ENCODE measurements at regions not wholly inside any gene's neighbourhood (a gene's known extent, or its start where the extent isn't known, plus 50 kb on each side); places are given as distances from the start of the nearest gene placed in this dataset.
"Not testable (repeated sequence)": the region's sequence is repeated elsewhere in the genome, so short reads cannot be mapped to it uniquely, and the experiment has no call there.

- Histone ChIP-seq H3K27ac (ENCODE audit: low read depth, low read length) (no peak overlapping the region), H3K9ac (ENCODE audit: low read length) (no peak overlapping the region), H3K56ac (ENCODE audit: low read length) (no peak overlapping the region), H2BK15ac (replicated peaks; ENCODE audit: low read depth) (no peak overlapping the region), H4K5ac (ENCODE audit: low read length) (no peak overlapping the region), H3K4me3 (ENCODE audit: low read length) (no peak overlapping the region), H2AK5ac (ENCODE audit: low read length) (no peak overlapping the region), H3K4ac (ENCODE audit: low read depth, low read length) (no peak overlapping the region), H3K23ac (ENCODE audit: low read length) (no peak overlapping the region), H3K18ac (ENCODE audit: low read length) (no peak overlapping the region), H3K79me1 (ENCODE audit: low read length) (no peaks in the 10 kb centered on the region), H2BK120ac (ENCODE audit: low read depth, low read length) (no peak overlapping the region), H4K8ac (ENCODE audit: low read depth, low read length) (no peak overlapping the region), H3K79me2 (ENCODE audit: control insufficient read depth, insufficient read depth, low read length) (no peaks in the 10 kb centered on the region), H3K4me2 (ENCODE audit: low read length) (no peak overlapping the region), H3K36me3 (ENCODE audit: control insufficient read depth, insufficient read depth, low read length) (no peaks in the 10 kb centered on the region), H2BK5ac (ENCODE audit: low read length) (no peak overlapping the region), H3K4me1 (ENCODE audit: control insufficient read depth, low read depth, low read length) (no peaks in the 10 kb centered on the region), H3K27me3 (ENCODE audit: insufficient read depth, low read length, poor library complexity) (no peaks in the 10 kb centered on the region)
- WGBS (ENCODE audit: extremely low coverage, insufficient coverage, low lambda C conversion rate): no CpG with 5 or more reads among the region's 4 CpGs
- no peak for DNase-seq
Measured at GRCh38 chr2:64812285-64812684, 158.6 kb upstream of the SERTAD2 start.

GRCh38 chr2:64814007-64814406 is 160.3 kb upstream of the SERTAD2 start:
- WGBS (ENCODE audit: extremely low coverage, insufficient coverage, low lambda C conversion rate): no CpG with 5 or more reads among the region's 5 CpGs
- no peaks in the 10 kb centered on the region for H3K79me1 ChIP-seq (ENCODE audit: low read length)
- H3K36me3 ChIP-seq (ENCODE audit: control insufficient read depth, insufficient read depth, low read length): no peaks in the 10 kb centered on the region
- no peak overlapping the region for H2BK120ac ChIP-seq (ENCODE audit: low read depth, low read length)
- H3K4me1 ChIP-seq (ENCODE audit: control insufficient read depth, low read depth, low read length): no peaks in the 10 kb centered on the region
- no peak overlapping the region for H3K18ac ChIP-seq (ENCODE audit: low read length)
- DNase-seq: no peak
- H2BK5ac ChIP-seq (ENCODE audit: low read length): no peak overlapping the region
- H4K5ac ChIP-seq (ENCODE audit: low read length): no peak overlapping the region
- H3K79me2 ChIP-seq (ENCODE audit: control insufficient read depth, insufficient read depth, low read length): no peaks in the 10 kb centered on the region
- H3K4ac ChIP-seq (ENCODE audit: low read depth, low read length): no peak overlapping the region
- no peaks in the 10 kb centered on the region for H3K27me3 ChIP-seq (ENCODE audit: insufficient read depth, low read length, poor library complexity)
- no peak overlapping the region for H3K4me3 ChIP-seq (ENCODE audit: low read length)
- H2BK15ac ChIP-seq (replicated peaks; ENCODE audit: low read depth): no peak overlapping the region
- H4K8ac ChIP-seq (ENCODE audit: low read depth, low read length): no peak overlapping the region
- no peak overlapping the region for H3K27ac ChIP-seq (ENCODE audit: low read depth, low read length)
- H3K23ac ChIP-seq (ENCODE audit: low read length): no peak overlapping the region
- no peak overlapping the region for H3K9ac ChIP-seq (ENCODE audit: low read length)
- H3K4me2 ChIP-seq (ENCODE audit: low read length): no peak overlapping the region
- H2AK5ac ChIP-seq (ENCODE audit: low read length): no peak overlapping the region
- H3K56ac ChIP-seq (ENCODE audit: low read length): no peak overlapping the region

DNA sequence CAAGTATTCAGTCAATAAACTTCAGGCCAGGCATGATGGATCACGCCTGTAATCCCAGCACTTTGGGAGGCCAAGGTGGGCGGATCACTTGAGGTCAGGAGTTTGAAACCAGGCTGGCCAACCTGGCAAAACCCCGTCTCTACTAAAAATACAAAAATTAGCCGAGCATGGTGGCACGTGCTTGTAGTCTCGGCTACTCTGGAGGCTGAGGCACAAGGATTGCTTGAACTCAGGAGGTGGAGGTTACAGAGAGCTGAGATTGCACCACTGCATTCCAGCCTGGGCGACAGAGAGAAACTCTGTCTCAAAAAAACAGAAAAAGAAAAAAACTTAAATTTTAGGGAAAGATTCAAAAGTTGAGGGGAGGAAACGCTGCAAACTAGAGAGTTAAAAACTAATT is 162.8 kb upstream of the SERTAD2 start:
- H2BK5ac ChIP-seq (ENCODE audit: low read length); H3K36me3 ChIP-seq (ENCODE audit: control insufficient read depth, insufficient read depth, low read length): not testable (repeated sequence)
- no CpG with 5 or more reads among the region's 8 CpGs for WGBS (ENCODE audit: extremely low coverage, insufficient coverage, low lambda C conversion rate)

DNA sequence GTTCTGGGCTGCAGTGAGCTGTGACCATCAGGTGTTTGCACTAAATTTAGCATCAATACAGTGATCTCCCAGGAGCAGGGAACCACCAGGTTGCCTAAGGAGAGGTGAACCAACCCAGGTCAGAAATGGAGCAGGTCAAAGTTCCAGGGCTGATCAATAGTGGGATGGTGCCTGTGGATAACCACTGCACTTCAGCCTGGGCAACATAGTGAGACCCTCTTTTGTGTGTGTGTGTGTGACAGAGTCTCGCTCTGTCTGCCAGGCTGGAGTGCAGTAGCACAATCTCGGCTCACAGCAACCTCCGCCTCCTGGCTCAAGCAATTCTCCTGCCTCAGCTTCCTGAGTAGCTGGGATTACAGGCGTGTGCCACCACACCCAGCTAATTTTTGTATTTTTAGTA is 163.7 kb upstream of the SERTAD2 start:
- no peak overlapping the region for H3K56ac ChIP-seq (ENCODE audit: low read length)
- no peak overlapping the region for H2BK15ac ChIP-seq (replicated peaks; ENCODE audit: low read depth)
- H2AK5ac ChIP-seq (ENCODE audit: low read length): no peak overlapping the region
- H3K79me1 ChIP-seq (ENCODE audit: low read length): no peaks in the 10 kb centered on the region
- no peak overlapping the region for H4K8ac ChIP-seq (ENCODE audit: low read depth, low read length)
- no peak overlapping the region for H3K4me2 ChIP-seq (ENCODE audit: low read length)
- H2BK120ac ChIP-seq (ENCODE audit: low read depth, low read length): no peak overlapping the region
- no peaks in the 10 kb centered on the region for H3K36me3 ChIP-seq (ENCODE audit: control insufficient read depth, insufficient read depth, low read length)
- no peak overlapping the region for H3K4ac ChIP-seq (ENCODE audit: low read depth, low read length)
- no peak for DNase-seq
- no peak overlapping the region for H4K5ac ChIP-seq (ENCODE audit: low read length)
- H3K18ac ChIP-seq (ENCODE audit: low read length): no peak overlapping the region
- no peak overlapping the region for H3K27ac ChIP-seq (ENCODE audit: low read depth, low read length)
- no peaks in the 10 kb centered on the region for H3K27me3 ChIP-seq (ENCODE audit: insufficient read depth, low read length, poor library complexity)
- no peak overlapping the region for H3K9ac ChIP-seq (ENCODE audit: low read length)
- no peak overlapping the region for H2BK5ac ChIP-seq (ENCODE audit: low read length)
- no CpG with 5 or more reads among the region's 4 CpGs for WGBS (ENCODE audit: extremely low coverage, insufficient coverage, low lambda C conversion rate)
- no peaks in the 10 kb centered on the region for H3K4me1 ChIP-seq (ENCODE audit: control insufficient read depth, low read depth, low read length)
- no peak overlapping the region for H3K4me3 ChIP-seq (ENCODE audit: low read length)
- no peak overlapping the region for H3K23ac ChIP-seq (ENCODE audit: low read length)
- H3K79me2 ChIP-seq (ENCODE audit: control insufficient read depth, insufficient read depth, low read length): no peaks in the 10 kb centered on the region

More for the DNA sequence above, 162.8 kb upstream of the SERTAD2 start:
- not testable (repeated sequence) for H3K9ac ChIP-seq (ENCODE audit: low read length); H3K56ac ChIP-seq (ENCODE audit: low read length); H3K18ac ChIP-seq (ENCODE audit: low read length); H4K8ac ChIP-seq (ENCODE audit: low read depth, low read length); H3K4me3 ChIP-seq (ENCODE audit: low read length); H3K79me1 ChIP-seq (ENCODE audit: low read length); H2BK15ac ChIP-seq (replicated peaks; ENCODE audit: low read depth); DNase-seq; H2BK120ac ChIP-seq (ENCODE audit: low read depth, low read length); H2AK5ac ChIP-seq (ENCODE audit: low read length); H3K27me3 ChIP-seq (ENCODE audit: insufficient read depth, low read length, poor library complexity); H3K4ac ChIP-seq (ENCODE audit: low read depth, low read length); H3K79me2 ChIP-seq (ENCODE audit: control insufficient read depth, insufficient read depth, low read length); H3K4me2 ChIP-seq (ENCODE audit: low read length); H3K4me1 ChIP-seq (ENCODE audit: control insufficient read depth, low read depth, low read length); H4K5ac ChIP-seq (ENCODE audit: low read length); H3K27ac ChIP-seq (ENCODE audit: low read depth, low read length); H3K23ac ChIP-seq (ENCODE audit: low read length)

DNA sequence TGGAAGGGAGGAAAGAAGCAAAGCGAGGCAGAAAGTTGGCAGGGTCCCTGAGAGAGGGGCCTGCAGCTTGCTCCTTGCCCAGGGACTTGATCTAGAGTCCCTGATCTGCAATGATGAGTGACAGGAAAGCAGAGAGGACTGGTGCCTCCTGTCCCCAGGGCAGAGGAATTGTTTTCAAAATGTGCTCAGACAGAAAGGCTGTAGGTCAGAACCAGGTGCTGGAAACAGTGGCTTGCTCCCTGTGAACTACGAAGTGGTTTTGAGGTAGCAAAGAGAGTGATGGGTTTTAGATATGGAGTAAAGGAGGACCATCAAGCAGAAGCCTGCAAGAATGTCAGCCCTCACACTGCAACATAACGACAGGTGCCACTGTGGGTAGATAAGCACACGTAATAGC is 164.9 kb upstream of the SERTAD2 start:
- no peak overlapping the region for H3K27ac ChIP-seq (ENCODE audit: low read depth, low read length)
- DNase-seq: no peak
- no peak overlapping the region for H2BK15ac ChIP-seq (replicated peaks; ENCODE audit: low read depth)
- no peaks in the 10 kb centered on the region for H3K79me2 ChIP-seq (ENCODE audit: control insufficient read depth, insufficient read depth, low read length)
- WGBS (ENCODE audit: extremely low coverage, insufficient coverage, low lambda C conversion rate): no CpG with 5 or more reads among the region's 4 CpGs
- no peak overlapping the region for H3K4me2 ChIP-seq (ENCODE audit: low read length)
- H3K4me3 ChIP-seq (ENCODE audit: low read length): no peak overlapping the region
- H4K5ac ChIP-seq (ENCODE audit: low read length): no peak overlapping the region
- H3K4me1 ChIP-seq (ENCODE audit: control insufficient read depth, low read depth, low read length): no peaks in the 10 kb centered on the region
- H3K56ac ChIP-seq (ENCODE audit: low read length): no peak overlapping the region
- H3K18ac ChIP-seq (ENCODE audit: low read length): no peak overlapping the region
- H3K36me3 ChIP-seq (ENCODE audit: control insufficient read depth, insufficient read depth, low read length): no peaks in the 10 kb centered on the region
- no peak overlapping the region for H3K9ac ChIP-seq (ENCODE audit: low read length)
- no peaks in the 10 kb centered on the region for H3K27me3 ChIP-seq (ENCODE audit: insufficient read depth, low read length, poor library complexity)
- H3K79me1 ChIP-seq (ENCODE audit: low read length): no peaks in the 10 kb centered on the region
- no peak overlapping the region for H2BK5ac ChIP-seq (ENCODE audit: low read length)
- no peak overlapping the region for H2BK120ac ChIP-seq (ENCODE audit: low read depth, low read length)
- no peak overlapping the region for H2AK5ac ChIP-seq (ENCODE audit: low read length)
- no peak overlapping the region for H4K8ac ChIP-seq (ENCODE audit: low read depth, low read length)
- no peak overlapping the region for H3K4ac ChIP-seq (ENCODE audit: low read depth, low read length)
- H3K23ac ChIP-seq (ENCODE audit: low read length): no peak overlapping the region

DNA sequence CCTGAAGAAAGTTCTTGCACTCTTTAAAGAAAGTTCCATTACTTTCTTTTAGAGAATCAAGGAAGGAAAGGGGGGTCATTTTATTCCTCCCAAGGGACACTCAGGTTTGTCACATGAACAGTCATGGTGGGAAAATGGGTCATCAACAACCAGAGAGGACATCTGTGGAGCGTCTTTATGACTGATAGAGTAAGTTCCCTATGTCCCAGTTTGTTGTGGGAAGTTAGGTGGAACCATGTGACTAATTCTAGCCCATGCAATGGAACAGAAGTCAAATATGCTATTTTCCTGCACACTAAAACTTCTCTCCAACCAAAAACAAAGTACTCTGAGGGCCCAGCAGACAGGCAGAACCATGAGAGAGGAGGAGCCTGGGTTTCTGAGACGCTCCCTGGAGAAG is 165.6 kb upstream of the SERTAD2 start:
- Histone ChIP-seq H3K18ac (ENCODE audit: low read length) (no peak overlapping the region), H3K79me1 (ENCODE audit: low read length) (no peaks in the 10 kb centered on the region), H3K56ac (ENCODE audit: low read length) (no peak overlapping the region), H2BK120ac (ENCODE audit: low read depth, low read length) (no peak overlapping the region), H3K4me1 (ENCODE audit: control insufficient read depth, low read depth, low read length) (no peaks in the 10 kb centered on the region), H3K4me2 (ENCODE audit: low read length) (no peak overlapping the region), H3K9ac (ENCODE audit: low read length) (no peak overlapping the region), H4K5ac (ENCODE audit: low read length) (no peak overlapping the region), H2BK5ac (ENCODE audit: low read length) (no peak overlapping the region), H3K27ac (ENCODE audit: low read depth, low read length) (no peak overlapping the region), H3K23ac (ENCODE audit: low read length) (no peak overlapping the region), H4K8ac (ENCODE audit: low read depth, low read length) (no peak overlapping the region), H3K36me3 (ENCODE audit: control insufficient read depth, insufficient read depth, low read length) (no peaks in the 10 kb centered on the region), H3K79me2 (ENCODE audit: control insufficient read depth, insufficient read depth, low read length) (no peaks in the 10 kb centered on the region), H2BK15ac (replicated peaks; ENCODE audit: low read depth) (no peak overlapping the region), H3K27me3 (ENCODE audit: insufficient read depth, low read length, poor library complexity) (no peaks in the 10 kb centered on the region), H2AK5ac (ENCODE audit: low read length) (no peak overlapping the region), H3K4ac (ENCODE audit: low read depth, low read length) (no peak overlapping the region), H3K4me3 (ENCODE audit: low read length) (no peak overlapping the region)
- WGBS (ENCODE audit: extremely low coverage, insufficient coverage, low lambda C conversion rate): no CpG with 5 or more reads among the region's 2 CpGs
- no peak for DNase-seq

All from mesendoderm (in vitro differentiated cells).